Upper lobe of left lung (tissue), 4 donors: ENCODE measurements at regions not wholly inside any gene's neighbourhood (a gene's known extent, or its start where the extent isn't known, plus 50 kb on each side); places are given as distances from the start of the nearest gene placed in this dataset.

Experiments
- POLR2A ChIP-seq, 4 donors: fragments of 450-650 bp; IDR thresholded peaks; one replicate each; pipeline ENCODE4 v1.5.1; 2016 to 2017; ENCODE audit warnings: antibody characterized with exemption in 4 of 4, mild to moderate bottlenecking in 2 of 4
- POLR2AphosphoS5 ChIP-seq, 2 donors: sonication (generic); formaldehyde crosslinking; IDR thresholded peaks; one replicate each; pipeline ENCODE4 v1.5.1; 2017; ENCODE audit warnings: antibody characterized with exemption in 2 of 2

DNA sequence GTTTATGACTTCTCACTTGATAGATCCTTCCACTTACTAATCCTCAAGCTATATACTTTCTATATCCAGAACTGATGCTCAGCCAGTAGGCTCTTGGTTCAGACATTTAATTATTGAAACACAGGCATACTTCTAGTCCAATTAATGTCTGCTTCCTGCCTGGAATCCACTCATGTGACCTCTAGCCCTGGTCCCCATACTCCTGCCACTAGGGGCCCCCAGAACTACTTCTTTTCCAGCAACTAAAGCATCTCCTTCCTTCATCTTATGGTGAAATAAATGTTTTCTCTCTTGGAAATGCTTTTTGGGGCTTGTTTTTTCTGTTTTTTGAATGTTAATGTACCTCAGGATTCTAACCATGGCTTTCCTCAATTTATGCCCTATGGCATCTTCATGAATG, 527.6 kb downstream of the SATB2 start:
- no peak for TF ChIP-seq POLR2AphosphoS5 (IDR thresholded peaks at IDR 0.05)
- no peak for TF ChIP-seq POLR2A (IDR thresholded peaks at IDR 0.05)
